Ovary (tissue), 7 donors: ENCODE measurements at regions not wholly inside any gene's neighbourhood (a gene's known extent, or its start where the extent isn't known, plus 50 kb on each side); places are given as distances from the start of the nearest gene placed in this dataset.

ENCODE experiments used
- DNase-seq, 5 donors: peaks; one replicate each; pipeline ENCODE4 v3.0.0-alpha.2; 2019 to 2020
- H3K27ac ChIP-seq, 2 donors: fragments of 200-600 bp; one replicate each; pipeline versions ENCODE4 v1.5.1 to v1.8.0; 2019 to 2022
- H3K27me3 ChIP-seq: fragments of 200-600 bp; one replicate; pipeline ENCODE4 v1.8.0; 2022
- H3K36me3 ChIP-seq: fragments of 200-600 bp; sonication (generic); one replicate; pipeline ENCODE4 v1.5.1; 2019
- H3K4me1 ChIP-seq: one replicate; pipeline ENCODE4 v1.8.1; 2013; ENCODE audit warnings: mild to moderate bottlenecking, moderate library complexity; ENCODE audit not compliant: insufficient read depth
- H3K4me3 ChIP-seq: fragments of 200-600 bp; sonication (generic); one replicate; pipeline ENCODE4 v1.5.1; 2017
- H3K9me3 ChIP-seq, 2 donors: fragments of 200-600 bp in 1 of 2; sonication (generic) in 1 of 2; one replicate each; pipeline versions ENCODE4 v1.5.1 to v1.8.1; 2013 to 2019; ENCODE audit warnings: mild to moderate bottlenecking in 1 of 2, moderate library complexity in 1 of 2
- EP300 ChIP-seq: sonication (generic); formaldehyde crosslinking; IDR thresholded peaks from one replicate; pipeline ENCODE4 v1.6.1; 2017; ENCODE audit warnings: antibody characterized with exemption
- POLR2A ChIP-seq: fragments of 450-650 bp; IDR thresholded peaks from one replicate; pipeline ENCODE4 v1.6.1; 2017; ENCODE audit warnings: antibody characterized with exemption, mild to moderate bottlenecking, moderate library complexity
- WGBS, 3 donors: extraction: QIAGEN DNeasy Blood & Tissue Kit in 1 of 3; methylation state at CpG; one replicate each; pipeline versions ENCODE4 v1.1.5 to v1.1.7; 2013 to 2017; 5-methylcytosine and 5-hydroxymethylcytosine counted together
- intact Hi-C, 4 donors: fragments of 100-400 bp; cut with DNase I; formaldehyde crosslinking; loops; one replicate each; pipeline versions ENCODE4 v1.11.0 to v1.15.1; 2022 to 2023
- TF ChIP-seq, protein P1 (sequence below), 3 donors: fragments of 450-650 bp in 2 of 3; fragments of 200-600 bp in 1 of 3; IDR thresholded peaks; one replicate each; pipeline versions ENCODE4 v1.5.1 to v1.8.0; 2016 to 2022; ENCODE audit warnings: antibody characterized with exemption in 3 of 3, mild to moderate bottlenecking in 1 of 3
- donor health status: DM: no; HTN: no; CAD: no; lungs with moderate emphysema.
- donor health status: DM: no; HTN: no; CAD: no.
- donor health status: Bipolar disorder and iron deficiency.
- donor health status: DM: no; HTN: no; CAD: no.
- donor health status: DM: yes; HTN: yes; CAD: no.

GRCh38 chr3:104279617-104280016, 1087.1 kb upstream of the ALCAM start:
- 9 to 13% (median 11%) methylated on average over 1 of the region's 1 CpG for WGBS, 3 donors
- TF ChIP-seq EP300 (no peak), POLR2A (no peak)
- TF ChIP-seq, protein P1, sequence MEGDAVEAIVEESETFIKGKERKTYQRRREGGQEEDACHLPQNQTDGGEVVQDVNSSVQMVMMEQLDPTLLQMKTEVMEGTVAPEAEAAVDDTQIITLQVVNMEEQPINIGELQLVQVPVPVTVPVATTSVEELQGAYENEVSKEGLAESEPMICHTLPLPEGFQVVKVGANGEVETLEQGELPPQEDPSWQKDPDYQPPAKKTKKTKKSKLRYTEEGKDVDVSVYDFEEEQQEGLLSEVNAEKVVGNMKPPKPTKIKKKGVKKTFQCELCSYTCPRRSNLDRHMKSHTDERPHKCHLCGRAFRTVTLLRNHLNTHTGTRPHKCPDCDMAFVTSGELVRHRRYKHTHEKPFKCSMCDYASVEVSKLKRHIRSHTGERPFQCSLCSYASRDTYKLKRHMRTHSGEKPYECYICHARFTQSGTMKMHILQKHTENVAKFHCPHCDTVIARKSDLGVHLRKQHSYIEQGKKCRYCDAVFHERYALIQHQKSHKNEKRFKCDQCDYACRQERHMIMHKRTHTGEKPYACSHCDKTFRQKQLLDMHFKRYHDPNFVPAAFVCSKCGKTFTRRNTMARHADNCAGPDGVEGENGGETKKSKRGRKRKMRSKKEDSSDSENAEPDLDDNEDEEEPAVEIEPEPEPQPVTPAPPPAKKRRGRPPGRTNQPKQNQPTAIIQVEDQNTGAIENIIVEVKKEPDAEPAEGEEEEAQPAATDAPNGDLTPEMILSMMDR (IDR thresholded peaks at IDR 0.05), result no peak
- no peaks in the 10 kb centered on the region for H3K36me3 ChIP-seq
- DNase-seq, result no peak
- intact Hi-C loops, result no loop called here
- H3K27me3 ChIP-seq, result no peaks in the 10 kb centered on the region
- H3K9me3 ChIP-seq, result peaks cover 0 to 6% of the 10 kb centered on the region in 2 donors
- peaks cover 2% of the 10 kb centered on the region for H3K4me1 ChIP-seq
- peak overlapping the region in 1 of 2 donors; percentile 46 for H3K27ac ChIP-seq
- no peak overlapping the region for H3K4me3 ChIP-seq

DNA sequence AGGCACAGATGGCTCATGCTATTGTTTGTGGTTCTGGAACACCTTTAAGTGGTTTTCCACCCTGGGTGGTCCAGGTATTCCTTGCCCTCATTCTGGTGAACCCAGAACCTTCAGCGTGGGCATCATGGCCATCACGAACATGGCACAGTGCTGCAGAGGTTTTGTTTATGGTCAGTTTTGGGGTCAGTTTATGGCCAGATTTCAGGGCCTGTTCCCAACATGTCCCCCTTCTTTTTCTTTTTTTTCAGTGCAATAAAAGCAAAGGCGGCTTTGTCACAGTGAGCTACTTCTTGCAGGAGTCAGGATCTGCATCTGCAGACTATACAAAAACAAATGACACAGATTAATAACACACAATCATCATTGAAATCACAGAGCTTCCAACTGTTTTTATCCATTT, 1085.0 kb upstream of the ALCAM start:
- TF ChIP-seq, protein P1 (IDR thresholded peaks at IDR 0.05), result no peak
- TF ChIP-seq POLR2A (no peak), EP300 (no peak)
- intact Hi-C loops, result no loop called here
- H3K27ac ChIP-seq, result no peak overlapping the region
- no peak for DNase-seq
- H3K4me3 ChIP-seq, result no peak overlapping the region
- H3K9me3 ChIP-seq, result peaks cover 0 to 6% of the 10 kb centered on the region in 2 donors
- no peaks in the 10 kb centered on the region for H3K36me3 ChIP-seq
- peaks cover 2% of the 10 kb centered on the region for H3K4me1 ChIP-seq
- H3K27me3 ChIP-seq, result no peaks in the 10 kb centered on the region
- WGBS, 3 donors, result 79 to 96% (median 95%) methylated on average over 3 of the region's 3 CpGs

- H3K9me3 ChIP-seq, result peaks cover 0 to under 1% of the 10 kb centered on the region in 2 donors
- DNase-seq, result no peak
- intact Hi-C loops, result no loop called here
- H3K27me3 ChIP-seq, result no peaks in the 10 kb centered on the region
- TF ChIP-seq, protein P1 (IDR thresholded peaks at IDR 0.05), result no peak
- no peak for TF ChIP-seq POLR2A
- TF ChIP-seq EP300, result no peak
- no peak overlapping the region for H3K4me3 ChIP-seq
- no peak overlapping the region for H3K27ac ChIP-seq
- H3K4me1 ChIP-seq, result peaks cover 3% of the 10 kb centered on the region
- WGBS, 3 donors, result 94 to 98% (median 95%) methylated on average over 5 of the region's 5 CpGs
- H3K36me3 ChIP-seq, result no peaks in the 10 kb centered on the region
Measured at GRCh38 chr3:104286645-104287044, 1080.1 kb upstream of the ALCAM start.

DNA sequence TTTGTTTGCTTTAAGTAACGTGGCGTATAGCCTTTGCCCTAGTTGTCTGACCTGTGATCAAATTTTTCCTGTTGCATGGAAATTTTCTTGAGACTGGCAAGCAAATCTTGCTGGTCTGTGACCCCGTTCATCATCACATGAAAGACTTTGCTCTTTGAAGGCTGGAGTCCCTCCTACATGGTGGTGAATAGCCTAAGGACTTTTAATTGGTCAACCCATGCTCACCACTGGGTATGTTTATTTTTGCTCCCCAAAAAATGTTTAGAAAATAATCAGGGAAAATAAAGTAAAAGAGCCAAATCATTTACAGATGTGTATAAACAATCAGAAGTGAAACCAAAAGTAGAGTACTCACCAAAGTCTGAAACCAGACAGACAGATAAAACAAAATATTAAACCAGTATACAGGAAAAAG, 1075.3 kb upstream of the ALCAM start:
- Histone ChIP-seq H3K4me3 (peak overlapping the region; percentile 8), H3K9me3 (no peaks in the 10 kb centered on the region), H3K27ac (no peak overlapping the region), H3K36me3 (no peaks in the 10 kb centered on the region), H3K27me3 (no peaks in the 10 kb centered on the region), H3K4me1 (peaks cover 7% of the 10 kb centered on the region)
- no peak for TF ChIP-seq EP300
- no peak for TF ChIP-seq POLR2A
- TF ChIP-seq, protein P1 (IDR thresholded peaks at IDR 0.05), result no peak
- DNase-seq, result no peak
- intact Hi-C loops, result no loop called here
- 3 to 11% (median 8%) methylated on average over 3 of the region's 3 CpGs for WGBS, 3 donors

- intact Hi-C loops, result no loop called here
- TF ChIP-seq, protein P1 (IDR thresholded peaks at IDR 0.05), result no peak
- TF ChIP-seq EP300, result no peak
- TF ChIP-seq POLR2A, result no peak
- Histone ChIP-seq H3K4me1 (peaks cover 7% of the 10 kb centered on the region), H3K27ac (no peak overlapping the region), H3K36me3 (no peaks in the 10 kb centered on the region), H3K27me3 (no peaks in the 10 kb centered on the region), H3K9me3 (no peaks in the 10 kb centered on the region), H3K4me3 (peak overlapping the region; percentile 8)
- WGBS, 3 donors, result 0 to 21% (median 5%) methylated on average over 2 of the region's 2 CpGs
- no peak for DNase-seq
Measured at GRCh38 chr3:104291878-104292277, 1074.8 kb upstream of the ALCAM start.
